RWPE2 (cell line): ENCODE measurements at regions not wholly inside any gene's neighbourhood (a gene's known extent, or its start where the extent isn't known, plus 50 kb on each side); places are given as distances from the start of the nearest gene placed in this dataset.

Experiments
- ATAC-seq: fragments of 200-7000 bp; cut with Tn5 transposase; 3 replicates; pipeline ENCODE4 v1.9.1; 2021; ENCODE audit warnings: low read depth
- DNase-seq: peaks from one replicate; pipeline ENCODE4 v3.0.0-alpha.2; 2020; ENCODE audit warnings: low spot score
- H3K27ac ChIP-seq: fragments of 450-650 bp; 2 replicates; pipeline ENCODE4 v1.5.1; 2017; ENCODE audit warnings: mild to moderate bottlenecking; ENCODE audit not compliant: poor library complexity, severe bottlenecking
- H3K27me3 ChIP-seq: fragments of 250-450 bp; sonication (Bioruptor Pico); 2 replicates; pipeline ENCODE4 v1.5.1; 2021; ENCODE audit warnings: mild to moderate bottlenecking, moderate library complexity; ENCODE audit not compliant: insufficient read depth, poor library complexity, severe bottlenecking
- H3K36me3 ChIP-seq: fragments of 250-450 bp; sonication (Bioruptor Pico); 2 replicates; pipeline ENCODE4 v1.5.1; 2020; ENCODE audit warnings: low read depth, mild to moderate bottlenecking, moderate library complexity
- H3K4me1 ChIP-seq: fragments of 250-450 bp; sonication (Bioruptor Pico); 2 replicates; pipeline ENCODE4 v1.5.1; 2021; ENCODE audit warnings: mild to moderate bottlenecking, moderate library complexity; ENCODE audit not compliant: insufficient read depth, poor library complexity, severe bottlenecking
- H3K4me3 ChIP-seq: fragments of 250-450 bp; sonication (Bioruptor Pico); 2 replicates; pipeline ENCODE4 v1.5.1; 2021; ENCODE audit warnings: mild to moderate bottlenecking, moderate library complexity; ENCODE audit not compliant: severe bottlenecking
- H3K9me3 ChIP-seq: fragments of 250-450 bp; sonication (Bioruptor Pico); 2 replicates; pipeline ENCODE4 v1.5.1; 2021; ENCODE audit warnings: mild to moderate bottlenecking, moderate library complexity; ENCODE audit not compliant: severe bottlenecking
- TF ChIP-seq, protein P1 (sequence below): fragments of 450-650 bp; IDR thresholded peaks from one replicate; pipeline ENCODE4 v1.5.1; 2017; ENCODE audit warnings: mild to moderate bottlenecking, moderate library complexity; ENCODE audit not compliant: poor library complexity, severe bottlenecking

DNA sequence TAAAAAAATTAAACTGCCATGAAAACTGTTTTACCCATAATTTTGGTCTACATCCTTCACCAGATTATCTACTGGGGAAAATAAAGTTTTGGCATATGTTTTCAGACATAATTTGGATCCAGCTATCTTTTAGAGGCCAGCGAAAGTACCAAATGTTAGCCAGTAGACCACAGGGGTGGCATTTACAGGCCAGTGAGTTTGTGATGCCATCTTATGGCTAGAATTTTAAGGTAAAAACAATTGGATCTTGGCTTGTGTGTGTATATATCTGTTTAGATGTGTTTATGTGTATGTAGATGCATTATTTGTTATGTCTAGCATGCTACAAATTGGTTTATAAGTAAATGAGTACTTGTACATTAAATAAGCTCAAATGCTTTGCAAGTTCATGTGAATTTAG is 322.6 kb downstream of the ASXL3 start:
- no peak overlapping the region for H3K4me3 ChIP-seq
- no peak overlapping the region for H3K27ac ChIP-seq
- no peaks in the 10 kb centered on the region for H3K4me1 ChIP-seq
- H3K9me3 ChIP-seq: peaks cover 2% of the 10 kb centered on the region
- ATAC-seq: no peak
- no peaks in the 10 kb centered on the region for H3K36me3 ChIP-seq
- H3K27me3 ChIP-seq: no peaks in the 10 kb centered on the region
- TF ChIP-seq, protein P1, sequence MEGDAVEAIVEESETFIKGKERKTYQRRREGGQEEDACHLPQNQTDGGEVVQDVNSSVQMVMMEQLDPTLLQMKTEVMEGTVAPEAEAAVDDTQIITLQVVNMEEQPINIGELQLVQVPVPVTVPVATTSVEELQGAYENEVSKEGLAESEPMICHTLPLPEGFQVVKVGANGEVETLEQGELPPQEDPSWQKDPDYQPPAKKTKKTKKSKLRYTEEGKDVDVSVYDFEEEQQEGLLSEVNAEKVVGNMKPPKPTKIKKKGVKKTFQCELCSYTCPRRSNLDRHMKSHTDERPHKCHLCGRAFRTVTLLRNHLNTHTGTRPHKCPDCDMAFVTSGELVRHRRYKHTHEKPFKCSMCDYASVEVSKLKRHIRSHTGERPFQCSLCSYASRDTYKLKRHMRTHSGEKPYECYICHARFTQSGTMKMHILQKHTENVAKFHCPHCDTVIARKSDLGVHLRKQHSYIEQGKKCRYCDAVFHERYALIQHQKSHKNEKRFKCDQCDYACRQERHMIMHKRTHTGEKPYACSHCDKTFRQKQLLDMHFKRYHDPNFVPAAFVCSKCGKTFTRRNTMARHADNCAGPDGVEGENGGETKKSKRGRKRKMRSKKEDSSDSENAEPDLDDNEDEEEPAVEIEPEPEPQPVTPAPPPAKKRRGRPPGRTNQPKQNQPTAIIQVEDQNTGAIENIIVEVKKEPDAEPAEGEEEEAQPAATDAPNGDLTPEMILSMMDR: no peak
- DNase-seq: no peak

- ATAC-seq: no peak
- Histone ChIP-seq H3K27ac (no peak overlapping the region), H3K4me1 (no peaks in the 10 kb centered on the region), H3K36me3 (no peaks in the 10 kb centered on the region), H3K4me3 (no peak overlapping the region), H3K9me3 (peaks cover 2% of the 10 kb centered on the region), H3K27me3 (no peaks in the 10 kb centered on the region)
- no peak for DNase-seq
- TF ChIP-seq, protein P1: no peak
These were observed 320.4 kb downstream of the ASXL3 start for GRCh38 chr18:33898427-33898826.

DNA sequence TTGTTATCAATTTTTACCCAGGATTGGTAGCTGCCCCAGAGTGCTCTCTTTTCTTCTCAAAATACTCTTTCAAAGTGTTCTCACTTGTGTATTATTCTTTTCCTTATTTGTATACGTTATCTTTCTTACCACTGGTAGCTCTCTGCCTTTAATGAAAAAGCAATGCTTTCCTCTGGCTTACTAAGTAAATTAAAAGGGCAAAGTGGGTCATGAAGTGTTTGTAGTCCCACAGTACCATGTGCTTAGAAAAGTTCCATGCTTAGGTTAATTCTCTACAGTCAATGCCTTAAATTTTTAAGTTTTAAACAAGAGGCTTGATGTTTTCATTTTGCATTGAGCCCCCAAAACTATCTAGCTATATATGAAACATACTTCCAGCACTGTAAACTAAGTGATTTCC is 300.2 kb downstream of the ASXL3 start:
- Histone ChIP-seq H3K27me3 (no peaks in the 10 kb centered on the region), H3K9me3 (no peaks in the 10 kb centered on the region), H3K36me3 (no peaks in the 10 kb centered on the region), H3K4me1 (no peaks in the 10 kb centered on the region), H3K4me3 (no peak overlapping the region), H3K27ac (no peak overlapping the region)
- ATAC-seq (no peak), DNase-seq (no peak)
- TF ChIP-seq, protein P1: no peak

DNA sequence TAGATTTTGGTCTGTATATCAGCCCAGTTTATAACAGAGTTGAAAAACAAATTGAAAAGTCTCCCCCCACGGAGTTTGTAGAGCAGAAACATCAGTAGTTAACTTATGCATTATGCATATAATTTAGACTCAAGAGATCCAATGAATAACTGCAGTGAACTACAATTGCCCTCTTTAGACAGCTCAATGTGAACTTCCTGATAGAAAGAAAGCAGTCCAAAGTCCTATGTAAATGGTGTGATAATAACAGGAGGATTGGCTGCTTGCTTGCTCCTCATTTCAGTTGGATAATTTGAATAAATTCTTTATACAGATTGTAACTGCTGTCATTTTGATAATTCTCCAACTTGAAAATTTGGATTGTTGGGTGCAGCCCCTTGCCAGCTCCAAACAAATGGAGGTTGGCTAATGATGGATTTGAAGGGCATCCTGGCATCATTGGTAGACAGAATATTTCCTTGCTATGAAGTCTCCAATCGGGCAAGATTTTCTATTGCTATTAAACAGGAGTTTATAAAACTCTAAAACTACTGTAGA is 297.1 kb downstream of the ASXL3 start:
- no peak for DNase-seq
- Histone ChIP-seq H3K27ac (no peak overlapping the region), H3K4me1 (no peaks in the 10 kb centered on the region), H3K9me3 (no peaks in the 10 kb centered on the region), H3K4me3 (no peak overlapping the region), H3K36me3 (no peaks in the 10 kb centered on the region), H3K27me3 (no peaks in the 10 kb centered on the region)
- no peak for ATAC-seq
- TF ChIP-seq, protein P1: no peak

GRCh38 chr18:33873112-33873511 is 295.1 kb downstream of the ASXL3 start:
- Histone ChIP-seq H3K27me3 (peaks cover 3% of the 10 kb centered on the region), H3K36me3 (no peaks in the 10 kb centered on the region), H3K4me3 (no peak overlapping the region), H3K27ac (no peak overlapping the region), H3K9me3 (no peaks in the 10 kb centered on the region), H3K4me1 (no peaks in the 10 kb centered on the region)
- TF ChIP-seq, protein P1: no peak
- DNase-seq (no peak), ATAC-seq (no peak)
